ENCODE measurements at regions not wholly inside any gene's neighbourhood (a gene's known extent, or its start where the extent isn't known, plus 50 kb on each side); places are given as distances from the start of the nearest gene placed in this dataset.

GRCh38 chrX:139134316-139134715 is 396.2 kb upstream of the F9 start:
- no peak for TF ChIP-seq POLR2AphosphoS5 (IDR thresholded peaks at IDR 0.05)
- no peak for TF ChIP-seq EP300 (IDR thresholded peaks at IDR 0.05; ENCODE audit: low read depth)
- no peak for TF ChIP-seq CTCF (IDR thresholded peaks at IDR 0.05)
- TF ChIP-seq POLR2A (IDR thresholded peaks at IDR 0.05) = no peak

Data from transverse colon (tissue), 4 donors.